GM12878 (cell line): ENCODE measurements at regions not wholly inside any gene's neighbourhood (a gene's known extent, or its start where the extent isn't known, plus 50 kb on each side); places are given as distances from the start of the nearest gene placed in this dataset.

Source experiments
- BACH1 ChIP-seq: fragments of 450-650 bp; IDR thresholded peaks from 2 replicates; pipeline ENCODE4 v1.6.1; 2017; ENCODE audit warnings: mild to moderate bottlenecking, borderline replicate concordance
- BCL11A ChIP-seq: IDR thresholded peaks from 2 replicates; pipeline ENCODE4 v1.6.1; 2011; ENCODE audit warnings: low read depth, low read length
- BRCA1 ChIP-seq: IDR thresholded peaks from 2 replicates; pipeline ENCODE4 v1.6.1; 2011; ENCODE audit warnings: low read depth, low read length, improper control_type of control experiment
- CEBPB ChIP-seq, 2 experiments: fragments of 150-350 bp in 1 of 2; IDR thresholded peaks; 2 replicates each; pipeline ENCODE4 v1.6.1; 2012 to 2014; ENCODE audit warnings: low read depth in 2 of 2, low read length in 2 of 2, borderline replicate concordance in 1 of 2, inconsistent platforms in 1 of 2
- CEBPZ ChIP-seq: fragments of 150-350 bp; IDR thresholded peaks from 2 replicates; pipeline ENCODE4 v1.6.1; 2016; ENCODE audit warnings: low read depth, low read length
- RAD51 ChIP-seq: fragments of 450-650 bp; IDR thresholded peaks from 2 replicates; pipeline ENCODE4 v1.6.1; 2016; ENCODE audit warnings: moderate library complexity, mild to moderate bottlenecking, inconsistent platforms
- RB1 ChIP-seq: fragments of 450-650 bp; formaldehyde crosslinking; IDR thresholded peaks from 2 replicates; pipeline ENCODE4 v1.6.1; 2017; ENCODE audit warnings: mild to moderate bottlenecking, borderline replicate concordance
- RUNX3 ChIP-seq: IDR thresholded peaks from 2 replicates; pipeline ENCODE4 v1.6.1; 2012; ENCODE audit warnings: low read length, inconsistent platforms
- USF1 ChIP-seq: IDR thresholded peaks from 2 replicates; pipeline ENCODE4 v1.6.1; 2011; ENCODE audit warnings: borderline replicate concordance, low read depth, mild to moderate bottlenecking, moderate library complexity, mixed read lengths, low read length; ENCODE audit not compliant: insufficient read depth; ENCODE audit errors: extremely low read length
- ZNF622 ChIP-seq: fragments of 450-650 bp; IDR thresholded peaks from 2 replicates; pipeline ENCODE4 v1.6.1; 2017; ENCODE audit warnings: mild to moderate bottlenecking, inconsistent platforms

- TF ChIP-seq CEBPB (IDR thresholded peaks at IDR 0.05; ENCODE audit: borderline replicate concordance in 1 of 2, low read depth in 2 of 2, low read length in 2 of 2): no peak
- no peak for TF ChIP-seq ZNF622
- no peak for TF ChIP-seq RUNX3
- TF ChIP-seq BACH1: no peak
- TF ChIP-seq RB1: no peak
- TF ChIP-seq CEBPZ: no peak
- TF ChIP-seq RAD51: no peak
- TF ChIP-seq USF1: no peak
- no peak for TF ChIP-seq BRCA1
- no peak for TF ChIP-seq BCL11A
Measured at GRCh38 chr11:122353561-122353960, 237.5 kb upstream of the BLID start (continued).
